AML-193 (cell line): ENCODE measurements at regions not wholly inside any gene's neighbourhood (a gene's known extent, or its start where the extent isn't known, plus 50 kb on each side); places are given as distances from the start of the nearest gene placed in this dataset.
A peak's percentile ranks its signal among the peaks of the same experiment; 100 is the strongest.

ENCODE experiments used
- DNase-seq, 2 experiments: peaks; one replicate each; lab custom pipeline; 2025; lab: John Stamatoyannopoulos, UW

- no peak for DNase-seq
These were observed 210.8 kb upstream of the SEMA6D start for GRCh38 chr15:47506329-47507100.

DNA sequence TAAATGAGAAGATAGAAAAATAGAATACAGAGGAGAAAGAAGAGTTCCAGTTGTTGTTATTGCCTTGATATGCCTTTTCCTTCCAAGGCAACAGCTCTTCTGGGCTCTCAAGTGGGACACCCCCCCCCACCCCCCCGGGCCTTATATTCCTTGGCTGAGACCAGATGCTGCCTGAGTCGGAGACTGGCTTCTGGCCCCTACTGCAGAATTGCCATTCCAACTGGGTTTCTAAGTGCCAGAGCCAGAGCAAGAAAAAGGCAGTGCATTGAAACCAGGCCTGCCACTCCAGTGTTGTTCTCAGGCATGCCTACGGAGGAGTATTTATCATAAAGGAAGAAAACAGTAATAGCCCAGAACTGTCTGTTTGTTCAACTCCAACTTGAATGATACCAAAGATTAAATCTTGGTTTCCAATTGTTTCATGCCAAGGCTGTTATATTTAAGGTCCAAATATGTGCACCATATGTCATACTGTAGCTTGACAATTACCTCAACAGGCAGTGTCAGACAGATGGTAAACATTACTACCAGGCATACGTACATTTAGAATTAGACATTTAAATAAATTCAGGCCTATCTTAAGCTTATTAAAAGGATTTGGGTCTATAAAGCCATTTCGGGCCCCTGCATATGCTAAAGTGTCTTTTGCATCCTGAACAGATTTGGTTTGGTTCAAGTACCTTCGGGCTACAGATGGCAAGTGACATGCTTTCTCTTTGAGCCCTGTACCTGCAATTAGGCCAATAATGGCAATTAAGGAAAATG lies 209.9 kb upstream of the SEMA6D start:
- DNase-seq = no peak

DNA sequence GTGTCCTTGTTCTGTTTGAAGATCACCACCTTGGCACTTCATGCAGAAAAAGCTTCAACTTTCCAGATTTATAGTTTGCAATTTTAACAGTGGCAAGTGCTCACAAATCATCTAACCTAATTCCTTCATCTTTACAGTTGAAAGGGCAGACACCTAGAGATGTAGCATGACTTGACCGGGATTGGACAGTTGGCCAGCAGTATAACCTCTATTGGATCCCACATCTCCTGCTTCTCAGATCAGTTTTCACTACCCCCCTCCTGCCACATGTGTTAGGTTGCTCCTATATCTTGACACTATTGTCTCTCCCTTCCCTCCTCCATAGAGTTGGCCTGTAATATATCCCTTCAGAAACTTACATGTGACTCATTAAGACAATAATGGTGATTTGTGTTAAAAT lies 206.0 kb upstream of the SEMA6D start:
- no peak for DNase-seq

DNA sequence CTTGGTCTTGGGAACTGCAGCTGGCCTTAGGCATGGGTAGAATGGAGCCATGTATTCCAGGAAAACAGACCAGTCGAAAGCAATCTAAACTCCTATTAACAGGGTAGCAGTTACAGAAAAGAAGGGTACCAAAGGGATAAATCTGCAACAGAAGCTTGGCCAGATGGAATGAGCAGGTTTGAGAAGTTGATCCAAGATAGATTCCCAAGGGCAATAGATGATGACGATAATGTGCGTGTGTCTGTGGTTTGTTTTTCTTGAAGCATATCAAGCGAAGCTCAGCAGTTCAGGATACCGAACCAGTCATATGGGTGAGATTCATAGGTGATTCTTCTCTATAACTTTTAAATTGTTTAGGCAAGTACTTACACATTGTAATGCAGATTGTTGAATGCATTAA lies 203.8 kb upstream of the SEMA6D start:
- DNase-seq = no peak

DNA sequence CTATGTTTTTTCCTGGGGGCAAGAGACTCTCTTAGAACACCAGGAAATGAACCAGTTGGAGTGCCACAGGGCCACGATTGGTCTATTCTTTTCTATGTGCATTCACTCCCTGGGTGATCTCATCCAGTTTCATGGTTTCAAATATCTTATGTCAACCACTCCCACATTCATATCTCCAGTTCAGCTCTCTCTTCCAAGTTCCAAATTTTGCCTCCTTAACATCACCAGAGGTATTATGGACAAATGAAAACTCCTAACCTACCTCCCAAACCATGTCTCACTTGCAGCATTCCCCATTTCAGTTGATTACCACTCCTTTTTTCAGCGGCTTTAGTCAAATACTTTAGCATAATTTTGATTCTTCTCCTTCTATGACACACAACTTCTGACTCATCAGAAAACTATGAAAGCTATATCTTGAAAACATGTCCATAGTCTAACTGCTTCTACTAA lies 203.1 kb upstream of the SEMA6D start:
- no peak for DNase-seq

- no peak for DNase-seq
These were observed 200.7 kb upstream of the SEMA6D start for GRCh38 chr15:47516558-47516957.

GRCh38 chr15:47516972-47517371 lies 200.3 kb upstream of the SEMA6D start:
- no peak for DNase-seq

GRCh38 chr15:47517737-47518136 lies 199.6 kb upstream of the SEMA6D start:
- no peak for DNase-seq

DNA sequence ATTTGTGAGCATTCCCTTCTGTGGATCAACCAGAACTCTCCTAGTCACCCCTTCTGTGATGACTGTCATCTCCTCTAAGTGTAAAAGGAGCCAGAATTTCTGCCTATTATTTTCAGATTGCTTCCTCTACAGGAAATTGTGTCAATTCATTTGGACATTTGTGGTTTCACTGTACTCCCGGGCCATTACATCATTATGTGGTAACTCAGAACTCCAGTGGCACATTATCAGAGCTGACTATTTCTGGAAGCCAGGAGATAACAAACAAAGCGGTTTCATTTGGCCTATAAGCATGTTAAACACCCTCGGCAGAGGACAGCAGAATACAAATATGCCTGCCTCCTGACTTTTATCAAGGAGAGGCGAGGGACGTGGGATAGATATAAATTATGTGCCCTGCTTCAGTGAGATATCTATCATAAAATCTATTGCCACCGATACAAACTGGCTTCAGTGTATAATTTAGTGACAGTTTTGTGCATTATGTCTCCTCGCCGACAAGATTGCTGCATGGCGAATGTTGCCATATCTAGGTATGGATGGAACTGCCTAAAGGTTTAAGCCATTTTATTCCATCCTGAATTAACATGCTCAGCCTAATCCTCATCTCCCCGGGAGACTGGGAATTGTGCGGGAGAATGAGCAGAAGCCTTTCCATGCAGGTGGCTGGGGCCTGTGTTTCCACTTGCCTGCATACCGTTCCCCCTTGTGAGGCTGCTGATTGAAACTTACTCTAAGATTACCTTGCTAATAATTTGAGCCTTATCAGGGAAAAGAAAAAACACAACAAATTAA lies 193.4 kb upstream of the SEMA6D start:
- peak; percentile 1 to 2 for DNase-seq

DNA sequence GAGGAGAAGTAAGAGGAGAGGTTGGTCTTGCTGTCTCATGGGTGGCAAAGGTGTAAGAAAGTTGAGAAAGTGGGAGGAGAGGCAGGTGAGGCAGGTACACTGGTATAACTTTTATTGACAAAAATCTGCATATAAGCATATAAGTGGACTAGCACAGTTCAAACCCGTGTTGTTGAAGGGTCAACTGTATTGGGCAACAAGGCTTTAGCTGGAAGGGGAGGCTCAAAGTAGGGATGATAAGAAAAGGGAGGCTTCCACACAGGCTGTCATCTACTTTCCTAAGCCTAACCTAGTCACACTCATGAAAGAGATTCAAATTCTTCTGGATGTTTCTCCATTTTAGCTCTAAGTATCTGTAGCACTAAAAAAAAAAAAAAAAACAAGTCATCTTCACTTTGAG lies 188.1 kb upstream of the SEMA6D start:
- no peak for DNase-seq

GRCh38 chr15:47534673-47535072 lies 182.6 kb upstream of the SEMA6D start:
- no peak for DNase-seq

GRCh38 chr15:47541562-47541961 lies 175.7 kb upstream of the SEMA6D start:
- no peak for DNase-seq

- no peak for DNase-seq
These were observed 174.9 kb upstream of the SEMA6D start for GRCh38 chr15:47542312-47542989.

DNA sequence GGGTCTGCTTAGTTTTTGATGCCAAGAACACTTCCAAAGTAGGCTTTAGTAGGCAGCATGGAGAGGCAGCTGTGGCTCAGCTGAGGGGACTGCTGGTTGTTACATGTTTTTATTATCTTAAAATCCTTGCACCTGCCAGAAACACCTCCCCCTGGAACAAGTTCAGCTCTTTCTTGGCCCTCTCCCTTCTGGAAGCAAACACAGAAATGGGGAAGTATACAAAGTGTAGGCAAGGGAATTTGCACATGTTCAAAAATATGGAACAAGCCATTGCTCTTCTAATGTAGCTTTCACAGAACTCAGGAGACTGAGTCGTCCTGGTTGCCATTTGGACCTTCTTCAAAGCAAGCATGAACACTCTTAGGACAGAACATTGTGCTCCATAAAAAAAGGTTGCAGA lies 169.1 kb upstream of the SEMA6D start:
- no peak for DNase-seq

- no peak for DNase-seq
These were observed 168.3 kb upstream of the SEMA6D start for GRCh38 chr15:47548986-47549385.

- DNase-seq = no peak
These were observed 166.2 kb upstream of the SEMA6D start for GRCh38 chr15:47551079-47551478.

GRCh38 chr15:47551546-47551945 lies 165.8 kb upstream of the SEMA6D start:
- no peak for DNase-seq

GRCh38 chr15:47552978-47553608 lies 164.2 kb upstream of the SEMA6D start:
- DNase-seq = no peak

- no peak for DNase-seq
These were observed 163.4 kb upstream of the SEMA6D start for GRCh38 chr15:47553947-47554346.

- DNase-seq = no peak
These were observed 156.2 kb upstream of the SEMA6D start for GRCh38 chr15:47561102-47561501.

- DNase-seq = no peak
These were observed 151.4 kb upstream of the SEMA6D start for GRCh38 chr15:47565949-47566348.

GRCh38 chr15:47566610-47567009 lies 150.7 kb upstream of the SEMA6D start:
- DNase-seq = no peak
